NCI-H82 treated with DMSO at 0.1 percent for 48 hours (cell line): ENCODE measurements at regions not wholly inside any gene's neighbourhood (a gene's known extent, or its start where the extent isn't known, plus 50 kb on each side); places are given as distances from the start of the nearest gene placed in this dataset.
"Not testable (repeated sequence)": the region's sequence is repeated elsewhere in the genome, so short reads cannot be mapped to it uniquely, and the experiment has no call there.

ENCODE experiments used
- DNase-seq: peaks from one replicate; lab custom pipeline; 2025; ENCODE audit not compliant: unreplicated experiment; lab: John Stamatoyannopoulos, UW

DNA sequence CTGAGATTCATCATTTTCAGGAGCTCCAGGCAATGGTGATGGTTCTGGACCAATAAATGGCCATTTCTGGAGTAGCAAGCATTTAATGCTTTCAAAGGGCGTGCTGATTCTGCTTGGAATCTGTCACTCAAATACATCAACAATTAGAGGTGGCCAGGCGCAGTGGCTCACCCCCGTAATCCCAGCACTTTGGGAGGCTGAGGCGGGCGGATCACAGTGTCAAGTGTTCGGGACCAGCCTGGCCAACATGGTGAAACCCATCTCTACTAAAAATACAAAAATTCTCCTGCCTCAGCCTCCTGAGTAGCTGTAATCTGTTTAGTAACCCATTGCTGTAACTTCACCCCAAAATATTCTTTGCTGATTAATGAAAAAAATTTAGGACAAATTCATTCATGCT is 1574.2 kb downstream of the EFNB2 start:
- DNase-seq, result no peak

DNA sequence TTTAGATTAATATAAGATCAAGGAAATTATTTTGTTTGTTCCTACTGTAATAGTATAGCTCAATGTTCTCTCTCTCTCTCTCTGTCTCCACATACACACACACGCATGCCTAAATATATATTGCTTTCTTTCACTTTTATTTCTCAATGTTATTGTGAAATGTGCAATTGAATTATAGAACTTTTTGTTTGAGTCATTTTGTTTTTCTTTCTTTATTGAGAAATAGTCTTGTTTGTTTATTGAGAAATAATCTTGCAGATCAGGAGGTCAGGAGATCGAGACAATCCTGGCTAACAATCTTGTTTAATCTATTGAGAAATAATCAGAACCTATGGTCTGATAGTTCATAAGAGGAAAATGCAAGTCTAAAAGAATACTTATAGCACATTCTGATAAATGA is 1581.3 kb downstream of the EFNB2 start:
- DNase-seq, result no peak

DNA sequence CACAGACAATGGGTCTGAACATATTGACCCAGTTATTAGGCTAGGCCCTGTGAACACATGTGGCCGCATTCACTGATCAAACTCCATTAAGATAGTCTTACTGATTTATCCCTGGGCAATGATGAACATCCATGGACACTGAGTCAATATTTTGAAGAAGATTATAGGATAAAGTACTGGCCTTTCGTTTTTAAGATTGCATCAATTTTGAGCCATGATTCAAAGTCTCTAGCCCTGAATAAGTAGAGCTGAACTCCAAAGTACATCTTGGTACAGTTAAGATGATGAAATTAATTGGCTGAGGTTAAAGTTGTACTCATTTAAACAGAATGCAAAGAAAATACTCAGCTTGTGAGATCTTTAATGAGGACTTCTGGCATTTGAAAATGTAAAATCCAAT is 1581.9 kb downstream of the EFNB2 start:
- DNase-seq, result peak; percentile 18

DNA sequence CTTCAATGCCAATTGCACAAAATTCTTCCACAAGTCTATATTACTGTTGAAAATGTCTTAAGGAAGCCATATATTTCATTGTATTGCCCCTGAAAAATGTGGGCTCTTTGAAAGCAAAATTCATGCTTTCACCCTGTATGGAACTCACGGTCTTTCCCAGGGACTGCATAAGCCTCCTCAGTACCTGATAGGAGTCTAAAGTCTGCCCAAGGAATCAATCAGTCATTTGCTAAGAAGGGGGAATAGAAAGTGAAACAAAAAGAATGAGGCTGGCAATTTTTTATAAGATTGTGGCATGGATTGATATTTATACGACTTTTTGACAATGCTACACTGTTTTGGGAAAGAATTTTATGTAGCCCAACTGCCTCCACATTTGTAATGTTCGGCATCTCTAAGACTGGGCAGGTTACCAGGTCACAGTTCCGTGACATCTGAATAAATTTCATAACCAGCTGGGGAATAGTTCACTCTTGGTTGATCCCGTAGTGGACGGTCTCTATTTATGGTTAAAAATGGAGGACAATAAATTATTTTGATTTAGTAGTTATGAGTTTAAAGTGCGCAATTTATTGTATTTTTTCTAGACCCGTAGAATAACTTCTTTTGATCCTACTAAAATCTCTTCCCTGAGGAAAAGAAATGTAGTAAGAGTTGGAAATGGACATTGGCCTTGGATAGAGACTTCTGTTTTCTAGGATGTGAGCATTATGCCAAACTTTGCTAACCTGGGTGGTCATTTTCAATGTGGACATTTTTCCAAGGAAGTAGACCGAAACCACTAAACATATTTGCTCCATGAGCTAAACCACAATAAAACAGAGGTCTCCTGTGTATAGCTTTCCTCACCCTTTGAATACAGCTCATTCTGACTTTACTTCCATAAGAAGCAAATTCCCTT is 1585.4 kb downstream of the EFNB2 start:
- no peak for DNase-seq

DNA sequence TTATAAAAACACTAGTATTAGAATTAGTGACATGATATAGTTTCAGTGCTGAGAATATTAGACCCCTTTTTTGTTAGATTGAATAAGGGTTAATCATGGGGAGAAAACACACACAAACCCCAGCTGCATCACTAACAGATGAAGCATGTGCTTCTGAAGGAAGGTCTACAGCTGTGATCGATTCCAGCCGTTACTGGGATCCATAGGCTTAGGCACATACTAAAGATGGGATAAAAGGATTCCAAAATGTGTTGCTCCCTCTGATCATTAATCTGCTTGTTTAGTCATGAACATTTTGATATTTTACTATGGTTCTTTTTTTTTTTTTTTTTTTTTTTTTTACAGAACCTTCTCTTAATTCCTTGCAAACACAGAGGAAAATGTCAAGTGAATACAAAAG is 1591.3 kb downstream of the EFNB2 start:
- no peak for DNase-seq

DNA sequence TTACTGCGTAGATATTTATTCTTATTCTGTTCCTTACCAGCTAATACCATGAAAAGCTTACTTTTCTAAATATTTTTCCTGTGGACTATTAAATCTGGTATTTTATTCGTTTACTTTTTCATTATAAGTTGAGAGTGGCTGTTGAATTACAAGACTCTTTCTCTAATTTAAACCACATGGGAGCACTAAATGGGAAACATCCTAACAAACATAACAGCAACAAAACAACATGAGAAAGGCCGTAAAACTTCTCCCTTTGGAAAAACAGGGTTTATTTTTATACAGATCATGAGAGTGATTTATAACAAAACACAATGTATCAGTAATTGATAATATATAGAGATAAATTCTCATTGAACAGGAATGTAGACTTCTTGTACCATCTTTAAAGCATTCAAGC is 1592.1 kb downstream of the EFNB2 start:
- no peak for DNase-seq

DNA sequence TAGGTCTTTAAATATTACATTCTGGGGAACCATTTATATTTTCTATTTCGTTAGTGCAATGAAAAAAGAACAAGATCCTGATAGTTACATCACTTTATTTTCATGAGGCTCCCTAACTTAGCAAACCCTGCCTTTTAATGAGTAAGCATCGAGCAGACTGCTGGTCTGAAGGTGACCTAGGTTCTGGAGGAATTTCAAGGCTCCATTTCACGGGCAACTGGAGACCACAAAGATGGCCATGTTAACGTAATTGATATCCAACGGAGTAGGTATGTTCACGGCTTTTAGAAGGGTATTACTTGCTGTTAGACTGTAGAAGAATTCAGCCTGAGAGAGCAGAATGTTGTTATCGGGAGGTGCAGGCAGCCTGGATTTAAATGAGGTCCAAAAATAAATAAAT is 1597.6 kb downstream of the EFNB2 start:
- DNase-seq, result no peak

DNA sequence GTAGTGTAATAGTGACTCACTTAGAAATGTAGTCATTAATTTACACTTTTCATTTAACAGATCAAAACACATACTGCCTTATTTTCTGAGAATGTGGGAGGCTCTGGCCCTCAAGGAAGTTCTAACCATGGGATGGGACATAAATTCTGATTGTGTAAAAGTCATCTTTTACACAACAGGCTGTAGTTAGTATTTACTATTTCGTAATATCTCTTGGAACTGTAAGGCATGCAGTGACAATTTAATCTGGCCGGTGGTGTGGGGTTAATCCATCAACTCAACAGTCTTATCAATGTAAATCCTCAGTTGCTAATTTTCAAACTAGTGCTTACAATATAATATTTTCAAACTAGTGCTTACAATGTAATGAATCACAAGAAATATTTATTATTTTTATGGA is 1599.2 kb downstream of the EFNB2 start:
- DNase-seq, result no peak

DNA sequence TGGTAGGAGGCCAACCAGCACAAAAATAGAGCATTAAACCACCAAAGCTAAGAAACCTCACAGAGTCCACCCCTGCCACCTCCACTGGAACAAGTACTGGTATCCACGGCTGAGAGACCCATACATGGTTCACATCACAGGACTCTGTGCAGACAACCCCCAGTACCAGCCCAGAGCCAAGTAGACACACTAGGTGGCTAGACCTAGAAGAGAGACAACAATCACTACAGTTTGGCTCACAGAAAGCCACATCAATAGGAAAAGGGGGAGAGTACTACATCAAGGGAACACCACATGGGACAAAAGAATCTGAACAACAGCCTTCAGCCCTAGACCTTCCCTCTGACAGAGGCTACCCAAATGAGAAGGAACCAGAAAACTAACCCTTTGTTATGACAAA is 1614.9 kb downstream of the EFNB2 start:
- DNase-seq, result not testable (repeated sequence)

DNA sequence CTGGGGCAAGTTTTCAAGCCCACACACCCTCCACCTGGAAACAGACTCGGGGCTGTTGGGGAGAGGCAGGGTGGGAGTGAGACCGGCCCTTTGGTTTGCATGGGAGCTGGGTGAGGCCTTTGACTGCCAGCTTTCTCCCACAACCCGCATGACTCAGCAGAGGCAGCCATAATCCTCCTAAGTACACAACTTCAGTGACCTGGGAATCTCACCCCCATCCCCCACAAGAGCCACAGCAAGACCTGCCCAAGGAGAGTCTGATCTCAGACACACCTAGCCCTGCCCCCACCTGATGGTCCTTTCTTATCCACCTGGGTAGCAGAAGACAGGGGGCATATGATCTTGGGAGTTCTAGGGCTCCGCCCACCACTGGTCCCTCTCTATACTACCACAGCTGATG is 1615.4 kb downstream of the EFNB2 start:
- no peak for DNase-seq

DNA sequence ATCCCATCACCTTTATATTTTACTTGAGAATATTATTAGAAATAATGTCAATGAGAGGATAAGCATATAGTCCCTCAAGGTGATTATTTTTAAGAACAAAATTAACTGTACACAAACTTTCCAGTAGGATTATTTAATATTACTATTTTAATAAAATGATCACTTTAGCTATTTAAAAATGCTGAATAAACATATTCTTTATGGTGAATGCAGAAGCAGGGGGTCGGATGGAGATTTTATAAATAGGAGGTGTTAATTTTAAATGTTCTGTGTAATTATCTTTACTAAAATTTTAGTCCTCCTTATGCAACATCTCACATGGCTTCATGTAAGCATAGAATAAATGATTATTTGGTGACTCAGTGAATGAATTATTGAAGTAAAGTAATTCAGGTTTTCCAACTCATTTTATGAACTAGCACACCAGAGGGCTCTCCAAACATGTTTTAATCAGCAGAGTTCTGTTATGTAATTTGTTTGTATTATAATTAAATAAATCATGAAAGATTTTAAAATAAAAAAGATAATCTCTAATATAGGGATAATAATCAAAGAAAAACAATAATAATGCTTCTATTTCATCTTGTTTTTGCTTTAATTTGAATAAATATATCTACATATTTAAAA is 1635.2 kb downstream of the EFNB2 start:
- no peak for DNase-seq

DNA sequence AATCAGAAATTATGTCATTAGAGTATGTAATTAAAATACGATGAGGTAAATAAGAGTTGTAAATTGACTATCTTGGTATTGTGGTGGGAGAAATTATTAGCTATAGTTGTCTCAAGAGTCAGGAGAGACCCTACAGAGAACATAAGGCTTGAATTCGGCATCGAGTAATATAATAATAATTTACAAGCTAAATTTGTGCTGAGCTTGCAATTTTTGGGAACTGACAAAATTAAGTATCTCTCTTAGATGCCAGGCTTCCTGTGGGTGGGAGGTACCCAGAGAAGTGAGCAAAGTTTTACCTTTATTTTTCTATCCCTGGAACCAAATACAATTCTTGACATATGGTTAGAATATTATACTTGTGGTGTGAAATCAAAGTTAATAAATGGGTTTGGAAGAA is 1637.0 kb downstream of the EFNB2 start:
- DNase-seq, result no peak

DNA sequence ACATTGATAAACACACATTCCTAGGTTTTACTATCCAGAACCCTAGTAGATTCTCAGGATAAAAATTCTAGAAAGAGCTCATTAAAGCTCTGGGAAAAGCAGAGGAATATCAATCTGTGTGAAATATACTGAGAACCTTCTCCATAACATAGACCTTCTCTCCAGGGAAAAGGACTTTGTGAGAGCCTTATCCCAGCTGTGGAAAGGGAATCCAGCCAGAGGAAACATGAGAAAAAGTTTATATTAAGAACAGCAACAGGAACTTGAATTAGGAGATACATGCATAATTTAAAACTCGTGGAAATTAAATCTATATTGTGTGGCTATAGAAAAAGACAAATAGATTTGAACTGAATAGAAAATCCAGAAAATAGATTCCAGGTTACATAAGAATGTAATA is 1639.9 kb downstream of the EFNB2 start:
- no peak for DNase-seq

DNA sequence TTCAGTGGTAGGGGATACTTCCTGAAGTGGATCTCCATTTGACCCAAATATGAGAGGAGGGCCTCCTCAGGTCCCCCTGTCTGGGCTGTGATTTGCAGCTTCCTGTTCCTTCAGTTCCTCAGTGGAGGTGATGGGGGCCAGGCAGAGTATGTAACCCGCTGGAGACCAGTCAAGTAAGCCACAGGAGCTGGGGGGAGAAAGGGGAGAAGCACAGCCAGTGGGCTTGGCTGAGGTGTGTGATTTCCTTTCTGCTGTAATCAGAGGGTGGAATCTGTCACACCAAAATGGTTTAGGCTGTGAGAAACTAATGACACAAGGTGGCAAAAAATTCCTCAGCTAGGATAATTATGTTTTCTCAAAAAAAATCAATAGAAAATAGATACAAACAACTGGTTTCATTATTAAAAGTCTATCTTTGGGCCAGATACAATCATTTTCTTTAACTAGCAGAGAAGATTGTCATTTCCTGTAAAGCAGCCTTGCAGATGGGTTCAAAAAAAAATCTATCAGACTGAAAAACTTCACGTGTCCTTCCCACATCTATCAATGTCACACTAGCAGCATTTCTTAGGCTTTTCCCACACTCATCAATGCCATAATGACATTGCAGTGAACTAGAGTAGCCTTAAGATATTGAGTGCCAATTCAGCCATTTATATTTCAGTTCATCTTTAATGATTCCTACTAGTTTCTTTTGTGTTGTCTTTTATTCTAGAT is 1660.3 kb downstream of the EFNB2 start:
- no peak for DNase-seq

DNA sequence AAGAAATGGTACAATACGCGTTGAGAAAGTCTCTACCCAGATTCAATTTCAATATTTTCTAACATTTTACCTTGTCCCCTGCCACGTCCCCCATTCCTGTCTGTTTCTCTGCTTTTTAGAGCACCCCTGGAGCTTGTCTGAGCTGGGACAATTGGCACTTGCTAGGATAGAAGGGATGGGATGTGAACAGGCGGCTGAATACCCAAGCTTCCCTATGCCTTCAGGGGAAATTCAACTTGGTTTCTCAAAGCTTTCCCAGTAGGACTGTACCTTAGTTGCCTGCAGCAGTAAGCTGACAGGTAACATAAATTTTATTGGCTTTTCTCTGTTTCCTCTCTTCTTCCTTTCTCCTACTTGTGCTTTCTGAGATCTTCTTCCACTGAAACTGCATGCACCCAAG is 1663.3 kb downstream of the EFNB2 start:
- DNase-seq, result no peak

DNA sequence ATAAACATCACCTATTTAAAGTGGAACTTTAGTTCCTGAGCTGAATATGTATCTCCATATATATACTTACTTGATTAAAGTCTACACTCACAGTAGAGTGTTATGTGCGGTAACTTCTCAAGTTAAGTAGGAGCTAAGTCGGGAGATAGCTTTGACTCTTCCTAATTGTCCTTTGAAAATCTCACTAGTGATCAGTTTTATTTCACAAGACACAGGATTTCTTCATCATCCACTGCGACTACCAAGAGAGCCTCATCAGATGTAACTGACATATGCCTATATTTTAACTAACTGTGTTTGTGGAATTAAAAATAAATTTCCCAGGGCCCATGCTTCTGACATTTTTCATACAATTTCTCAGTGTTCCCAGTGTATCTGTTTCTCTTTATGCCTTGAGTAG is 1664.0 kb downstream of the EFNB2 start:
- no peak for DNase-seq

DNA sequence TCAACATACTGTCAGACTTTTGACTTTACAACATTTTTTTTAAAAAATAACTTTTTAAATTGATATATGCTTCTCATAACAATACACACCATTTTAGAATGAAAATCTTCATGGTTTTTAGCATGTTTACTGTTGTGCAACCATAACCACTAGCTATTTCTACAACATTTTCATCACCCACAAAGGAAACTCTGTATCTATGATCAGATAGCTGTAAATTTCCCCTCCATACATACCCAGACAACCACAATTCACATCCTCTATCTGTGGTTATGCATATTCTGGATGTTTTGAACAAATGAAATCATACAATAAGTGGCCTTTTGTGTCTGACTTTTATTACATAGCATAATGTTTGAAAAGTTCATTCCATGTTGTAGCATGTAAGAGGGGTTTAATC is 1666.0 kb downstream of the EFNB2 start:
- no peak for DNase-seq

DNA sequence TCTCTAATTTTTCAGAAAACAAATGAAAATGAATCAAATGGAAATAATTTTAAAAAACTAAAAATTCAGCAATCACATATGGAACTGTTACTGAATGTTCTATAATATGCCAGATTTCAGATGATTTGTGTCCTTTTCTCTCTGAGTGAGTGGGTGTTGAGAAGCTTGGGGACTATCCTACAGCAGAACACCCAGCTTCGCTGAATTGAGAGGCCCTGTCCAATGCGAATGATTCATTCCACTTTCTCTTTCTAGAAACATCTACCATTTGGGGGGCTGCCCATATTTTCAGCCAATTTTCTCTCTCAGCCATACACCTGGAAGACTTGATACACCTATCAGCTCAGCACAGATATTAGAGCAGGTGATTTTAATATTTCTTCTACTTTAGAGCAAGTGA is 1666.7 kb downstream of the EFNB2 start:
- DNase-seq, result no peak

DNA sequence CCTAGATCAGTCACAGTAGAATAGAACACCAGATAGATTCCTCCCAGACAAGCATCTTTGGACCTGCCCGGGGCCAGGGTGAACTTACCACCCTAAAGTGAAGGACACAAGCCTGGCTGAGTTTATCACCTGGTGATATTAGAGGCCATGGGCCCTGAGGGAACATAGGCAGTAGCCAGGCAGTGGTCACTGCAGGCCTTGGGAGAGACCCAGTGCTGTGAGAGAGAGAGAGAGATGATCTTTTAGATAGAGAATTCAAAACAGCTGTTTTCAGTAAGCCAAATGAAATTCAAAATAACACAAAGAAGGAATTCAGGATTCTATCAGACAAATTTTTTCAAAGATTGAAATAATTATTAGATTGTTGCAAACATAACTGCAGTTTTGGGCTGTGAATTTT is 1679.9 kb downstream of the EFNB2 start:
- no peak for DNase-seq

DNA sequence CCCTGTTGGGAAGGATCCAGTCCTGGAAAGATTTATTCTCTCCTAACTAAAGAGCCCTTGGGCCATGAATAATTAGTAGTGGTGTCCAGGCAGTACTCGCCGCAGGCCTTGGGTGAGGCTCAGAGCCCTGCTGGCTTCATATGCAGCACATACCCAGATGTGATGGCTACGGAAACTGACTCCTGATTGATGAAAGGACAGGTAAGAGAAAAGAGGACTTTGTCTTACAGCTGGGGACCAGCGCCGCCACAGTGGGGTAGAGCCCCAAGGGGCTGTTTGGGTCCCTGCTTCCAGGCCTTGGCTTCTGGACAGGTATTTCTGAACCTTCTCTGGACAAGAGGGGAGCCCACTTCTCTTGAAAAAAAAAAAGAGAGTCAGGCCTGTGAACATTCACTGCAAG is 1680.8 kb downstream of the EFNB2 start:
- DNase-seq, result no peak

DNA sequence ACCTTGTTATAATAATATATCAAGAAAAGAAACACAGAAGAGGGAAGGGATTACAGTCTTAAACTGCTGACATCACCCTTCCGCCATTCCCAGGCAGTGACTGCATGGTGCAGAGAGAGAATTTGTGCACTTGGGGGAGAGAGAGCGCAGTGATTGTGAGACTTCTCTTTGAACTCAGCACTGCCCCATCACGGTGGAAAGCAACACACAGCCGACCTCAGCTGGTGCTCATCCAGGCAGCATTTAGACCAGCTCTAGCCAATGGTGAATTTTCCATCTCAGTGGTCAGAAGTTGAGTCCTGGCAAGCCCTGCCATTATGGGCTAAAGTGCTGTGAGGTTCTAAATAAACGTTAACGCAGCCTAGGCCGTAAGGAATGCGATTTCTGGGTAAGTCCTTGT is 1681.5 kb downstream of the EFNB2 start:
- DNase-seq, result no peak

DNA sequence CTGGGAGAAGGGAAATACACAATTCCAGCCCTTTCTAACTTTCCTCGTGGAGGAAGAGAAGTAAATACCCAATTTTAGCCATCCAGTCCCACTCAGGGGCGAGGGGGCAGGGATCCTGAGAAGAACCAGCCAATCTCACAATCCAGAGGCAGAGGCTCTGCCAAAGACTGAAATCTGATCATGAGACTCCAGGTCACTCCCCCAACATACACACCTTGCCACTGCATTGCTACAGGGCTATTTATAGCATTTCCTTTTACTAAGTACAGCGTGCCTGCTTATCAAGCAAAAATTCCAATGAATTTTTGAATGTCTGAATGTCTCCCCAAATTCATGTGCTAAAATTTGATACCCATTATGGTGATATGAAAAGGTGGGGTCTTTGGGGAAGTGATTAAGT is 1687.5 kb downstream of the EFNB2 start:
- no peak for DNase-seq
